ENCODE measurements at regions not wholly inside any gene's neighbourhood (a gene's known extent, or its start where the extent isn't known, plus 50 kb on each side); places are given as distances from the start of the nearest gene placed in this dataset.

DNA sequence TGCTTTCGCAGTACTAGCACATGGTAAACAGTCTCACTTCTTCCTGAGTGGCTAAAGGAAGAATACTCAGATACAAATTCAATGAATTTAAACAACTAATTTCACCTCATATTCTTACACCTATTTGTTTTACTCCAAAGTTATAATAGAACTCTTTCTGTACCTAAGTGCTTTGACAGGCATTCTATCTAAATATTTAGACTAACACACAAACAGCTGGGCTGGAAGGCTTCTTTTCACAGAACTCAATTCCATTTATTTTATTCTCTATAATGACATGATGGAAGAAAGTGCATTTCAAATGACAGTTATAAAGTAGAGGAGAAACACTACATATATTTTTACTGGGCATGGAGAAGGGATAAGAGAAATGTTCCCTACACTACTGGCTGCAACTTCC lies 384.9 kb upstream of the SPTLC3 start:
- no peaks in the 10 kb centered on the region for H3K4me1 ChIP-seq (ENCODE audit: insufficient read depth)
- H3K27ac ChIP-seq, result no peak overlapping the region
- intact Hi-C loops (cut with DNase I), result no loop called here
- WGBS, 3 donors, result 94 to 100% (median 96%) methylated on average over 1 of the region's 1 CpG
- no peak overlapping the region for H3K4me3 ChIP-seq
- H3K27me3 ChIP-seq, result no peaks in the 10 kb centered on the region
- H3K36me3 ChIP-seq, result no peaks in the 10 kb centered on the region
- no peak for DNase-seq
- no peaks in the 10 kb centered on the region for H3K9me3 ChIP-seq
- no peak for TF ChIP-seq POLR2A (IDR thresholded peaks at IDR 0.05)
- TF ChIP-seq CTCF (IDR thresholded peaks at IDR 0.05), result no peak
- no peak for TF ChIP-seq EP300 (IDR thresholded peaks at IDR 0.05)

- no peaks in the 10 kb centered on the region for H3K36me3 ChIP-seq
- H3K27ac ChIP-seq, result no peak overlapping the region
- no peak overlapping the region for H3K4me3 ChIP-seq
- no peak for DNase-seq
- TF ChIP-seq CTCF (IDR thresholded peaks at IDR 0.05), result no peak
- TF ChIP-seq EP300 (IDR thresholded peaks at IDR 0.05), result no peak
- no peak for TF ChIP-seq POLR2A (IDR thresholded peaks at IDR 0.05)
- H3K27me3 ChIP-seq, result no peaks in the 10 kb centered on the region
- no peaks in the 10 kb centered on the region for H3K4me1 ChIP-seq (ENCODE audit: insufficient read depth)
- intact Hi-C loops (cut with DNase I), result no loop called here
- no peaks in the 10 kb centered on the region for H3K9me3 ChIP-seq
- WGBS, 3 donors, result 34 to 41% (median 35%) methylated on average over 4 of the region's 4 CpGs
Observed at GRCh38 chr20:12627485-12627884, 381.3 kb upstream of the SPTLC3 start.

DNA sequence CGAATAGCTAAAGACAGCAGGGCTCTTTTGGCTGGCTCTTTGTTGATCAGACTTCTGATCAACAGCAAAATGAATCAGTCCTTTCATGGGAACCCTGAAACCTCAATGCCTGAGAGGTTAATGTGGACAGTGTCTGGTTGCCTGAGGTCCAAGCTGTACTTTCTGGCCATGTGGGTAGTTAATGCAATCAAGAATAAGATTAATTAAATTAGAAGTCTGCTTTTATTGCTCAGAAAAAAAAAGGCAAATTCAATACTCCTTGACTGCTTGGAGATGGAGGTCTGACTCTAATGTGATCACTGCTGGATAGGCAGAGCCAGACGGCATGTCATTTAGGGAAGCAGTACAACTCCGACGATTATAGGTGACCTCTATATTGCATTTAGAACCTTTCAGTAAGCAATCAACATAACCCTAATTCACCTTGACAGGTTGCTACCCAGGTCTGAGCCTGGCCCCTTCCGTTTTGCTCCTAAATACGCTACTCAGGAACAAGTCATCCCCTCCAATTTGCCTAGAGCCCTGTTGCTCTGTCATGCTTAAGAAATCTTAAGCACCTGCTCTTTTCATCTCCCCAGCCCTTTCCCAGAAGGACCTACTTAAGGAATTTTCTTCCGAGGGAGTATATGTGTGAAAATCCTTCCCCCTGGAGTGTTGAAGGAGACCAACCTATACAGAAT lies 370.0 kb upstream of the SPTLC3 start:
- no peak for DNase-seq
- H3K9me3 ChIP-seq, result no peaks in the 10 kb centered on the region
- H3K36me3 ChIP-seq, result no peaks in the 10 kb centered on the region
- no peaks in the 10 kb centered on the region for H3K27me3 ChIP-seq
- WGBS, 3 donors, result 87 to 88% (median 87%) methylated on average over 7 of the region's 7 CpGs
- H3K4me3 ChIP-seq, result no peak overlapping the region
- TF ChIP-seq POLR2A (IDR thresholded peaks at IDR 0.05) (no peak), CTCF (IDR thresholded peaks at IDR 0.05) (no peak), EP300 (IDR thresholded peaks at IDR 0.05) (no peak)
- intact Hi-C loops (cut with DNase I), result no loop called here
- H3K27ac ChIP-seq, result no peak overlapping the region
- H3K4me1 ChIP-seq (ENCODE audit: insufficient read depth), result no peaks in the 10 kb centered on the region

- H3K36me3 ChIP-seq, result no peaks in the 10 kb centered on the region
- 37 to 63% (median 45%) methylated on average over 4 of the region's 4 CpGs for WGBS, 3 donors
- no peak overlapping the region for H3K27ac ChIP-seq
- H3K27me3 ChIP-seq, result no peaks in the 10 kb centered on the region
- H3K9me3 ChIP-seq, result no peaks in the 10 kb centered on the region
- H3K4me3 ChIP-seq, result no peak overlapping the region
- TF ChIP-seq EP300 (IDR thresholded peaks at IDR 0.05) (no peak), CTCF (IDR thresholded peaks at IDR 0.05) (no peak), POLR2A (IDR thresholded peaks at IDR 0.05) (no peak)
- DNase-seq, result no peak
- intact Hi-C loops (cut with DNase I), result no loop called here
- no peaks in the 10 kb centered on the region for H3K4me1 ChIP-seq (ENCODE audit: insufficient read depth)
Observed at GRCh38 chr20:12640251-12640650, 368.5 kb upstream of the SPTLC3 start.
